Inflammatory macrophage treated with lipopolysaccharide for 1 hour (primary cell): ENCODE measurements at regions not wholly inside any gene's neighbourhood (a gene's known extent, or its start where the extent isn't known, plus 50 kb on each side); places are given as distances from the start of the nearest gene placed in this dataset.

ENCODE experiments used
- DNase-seq, 2 donors: peaks; one replicate each; pipeline ENCODE4 v3.0.0-alpha.2; 2020 to 2022

- no peak for DNase-seq
Observed at GRCh38 chr21:32216293-32216692, 62.6 kb downstream of the MIS18A start.

- DNase-seq: no peak
Observed at GRCh38 chr21:32215306-32215685, 63.6 kb downstream of the MIS18A start.

GRCh38 chr21:32214654-32215305 lies 64.1 kb downstream of the MIS18A start:
- no peak for DNase-seq

GRCh38 chr21:32212116-32212515 lies 66.7 kb downstream of the MIS18A start:
- DNase-seq: no peak

GRCh38 chr21:32211306-32211705 lies 67.5 kb downstream of the MIS18A start:
- DNase-seq: no peak

DNA sequence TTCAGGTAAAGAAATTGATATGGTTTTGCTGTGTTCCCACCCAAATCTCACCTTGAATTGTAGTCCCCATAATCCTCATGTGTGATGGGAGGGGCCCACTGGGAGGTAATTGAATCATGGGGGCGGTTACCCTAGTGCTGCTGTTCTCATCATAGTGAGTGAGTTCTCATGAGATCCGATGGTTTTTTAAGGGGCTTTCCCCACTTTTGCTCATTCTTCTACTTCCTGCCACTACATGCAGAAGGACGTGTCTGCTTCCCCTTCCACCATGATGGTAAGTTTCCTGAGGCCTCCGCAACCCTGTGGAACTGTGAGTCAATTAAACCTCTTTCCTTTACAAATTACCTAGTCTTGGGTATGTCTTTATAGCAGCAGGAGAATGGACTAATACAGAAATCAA lies 69.3 kb downstream of the MIS18A start:
- DNase-seq: peak in 1 of 2 donors; percentile 5

GRCh38 chr21:32207406-32207716 lies 71.5 kb downstream of the MIS18A start:
- no peak for DNase-seq

- no peak for DNase-seq
Observed at GRCh38 chr21:32206631-32207405, 72.0 kb downstream of the MIS18A start.

GRCh38 chr21:32203877-32204480 lies 74.9 kb downstream of the MIS18A start:
- no peak for DNase-seq

DNA sequence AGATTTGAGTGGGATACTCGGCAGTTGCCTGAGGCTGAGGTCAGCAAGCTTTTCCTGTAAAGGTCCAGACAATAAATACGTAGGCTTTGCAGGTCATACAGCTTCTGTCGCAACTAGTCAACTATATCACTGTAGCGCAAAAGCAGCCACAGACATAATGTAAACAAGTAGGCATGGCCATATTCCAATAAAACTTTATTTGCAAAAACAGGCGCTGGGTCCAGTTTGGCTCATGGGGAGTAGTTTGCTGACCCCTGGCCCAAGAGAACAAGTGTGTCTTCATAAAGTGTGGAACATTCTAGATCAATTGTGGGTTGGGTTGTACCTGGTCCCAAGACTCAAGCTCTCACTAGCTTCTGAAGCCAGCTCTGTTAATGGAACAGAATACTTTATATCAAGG lies 78.8 kb downstream of the MIS18A start:
- no peak for DNase-seq

GRCh38 chr21:32198384-32198783 lies 80.5 kb downstream of the MIS18A start:
- no peak for DNase-seq

DNA sequence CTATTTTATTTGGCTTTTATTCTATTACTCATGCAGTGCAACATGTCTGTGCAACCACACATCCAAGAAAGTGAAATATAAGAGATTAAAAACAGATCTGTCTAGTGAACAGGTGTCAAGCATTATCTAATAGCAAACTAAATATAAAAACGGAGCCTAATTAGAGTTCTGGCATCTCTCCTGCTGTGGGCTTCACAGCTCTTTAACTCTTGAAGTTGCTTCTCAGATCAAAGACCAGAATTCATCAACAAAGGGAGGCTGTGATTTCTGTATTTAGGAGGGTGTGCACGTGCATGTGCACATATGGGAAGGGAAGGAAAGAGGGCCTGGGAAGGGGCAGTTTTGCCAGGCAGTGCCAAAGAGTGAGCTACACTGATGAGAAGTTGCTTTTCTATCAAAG lies 81.0 kb downstream of the MIS18A start:
- DNase-seq: no peak

DNA sequence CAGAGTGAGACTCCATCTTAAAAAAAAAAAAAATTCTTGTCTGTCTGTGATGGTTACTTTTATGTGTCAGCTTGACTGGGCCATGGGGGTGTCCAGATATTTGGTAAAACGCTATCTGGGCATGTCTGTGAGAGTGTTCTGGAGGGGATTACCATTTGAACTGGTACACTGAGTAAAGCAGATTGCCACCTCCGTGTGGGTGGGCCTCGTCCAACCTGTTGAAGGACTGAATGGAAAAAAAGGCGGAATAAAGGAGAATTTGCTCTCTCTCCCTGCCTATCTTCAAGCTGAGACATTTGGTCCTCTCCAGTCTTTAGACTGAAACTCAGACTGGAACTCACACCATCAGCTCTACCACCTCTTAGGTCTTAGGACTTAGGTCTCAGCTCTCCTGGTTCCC lies 82.8 kb downstream of the MIS18A start:
- DNase-seq: no peak

GRCh38 chr21:32193098-32193465 lies 85.8 kb downstream of the MIS18A start:
- no peak for DNase-seq

DNA sequence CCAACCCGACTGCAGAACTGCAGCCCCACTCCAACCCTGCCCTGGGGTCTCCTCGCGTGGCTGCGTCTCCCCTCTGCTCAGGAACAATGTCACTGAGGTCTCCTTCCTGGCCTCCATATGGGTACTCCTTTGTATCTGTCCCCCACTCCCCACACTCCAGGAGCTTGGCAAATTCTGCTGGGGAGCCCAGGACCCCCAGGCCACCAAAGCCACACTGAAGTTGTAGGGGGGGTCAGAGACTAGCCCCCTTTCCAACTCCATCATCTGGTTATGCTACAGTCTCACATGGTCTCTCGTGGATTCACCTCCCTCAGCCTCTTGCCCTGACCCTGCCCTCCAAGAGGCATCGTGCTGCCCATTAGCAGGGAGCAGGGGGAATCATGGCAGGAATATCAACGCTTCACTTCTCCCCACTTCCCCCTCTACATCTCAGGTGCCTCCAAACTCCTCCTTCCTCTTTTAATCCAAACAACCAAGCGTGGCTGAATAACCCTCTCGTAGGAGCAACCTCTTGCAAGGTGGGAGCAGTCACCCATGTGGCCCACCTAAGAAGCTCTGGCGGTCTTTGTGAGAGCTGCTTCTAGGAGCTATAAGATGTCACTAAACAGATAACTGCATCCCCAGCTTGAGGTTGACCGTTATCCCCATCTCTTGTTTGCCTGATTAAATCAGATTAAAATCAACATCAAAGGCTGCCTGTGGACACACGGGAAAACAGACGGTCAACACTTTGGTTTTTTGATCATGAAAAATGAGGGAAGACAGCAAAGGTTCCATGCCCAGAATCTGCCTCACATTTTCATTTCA lies 86.4 kb downstream of the MIS18A start:
- DNase-seq: no peak

- DNase-seq: no peak
Observed at GRCh38 chr21:32190493-32191144, 88.2 kb downstream of the MIS18A start.

DNA sequence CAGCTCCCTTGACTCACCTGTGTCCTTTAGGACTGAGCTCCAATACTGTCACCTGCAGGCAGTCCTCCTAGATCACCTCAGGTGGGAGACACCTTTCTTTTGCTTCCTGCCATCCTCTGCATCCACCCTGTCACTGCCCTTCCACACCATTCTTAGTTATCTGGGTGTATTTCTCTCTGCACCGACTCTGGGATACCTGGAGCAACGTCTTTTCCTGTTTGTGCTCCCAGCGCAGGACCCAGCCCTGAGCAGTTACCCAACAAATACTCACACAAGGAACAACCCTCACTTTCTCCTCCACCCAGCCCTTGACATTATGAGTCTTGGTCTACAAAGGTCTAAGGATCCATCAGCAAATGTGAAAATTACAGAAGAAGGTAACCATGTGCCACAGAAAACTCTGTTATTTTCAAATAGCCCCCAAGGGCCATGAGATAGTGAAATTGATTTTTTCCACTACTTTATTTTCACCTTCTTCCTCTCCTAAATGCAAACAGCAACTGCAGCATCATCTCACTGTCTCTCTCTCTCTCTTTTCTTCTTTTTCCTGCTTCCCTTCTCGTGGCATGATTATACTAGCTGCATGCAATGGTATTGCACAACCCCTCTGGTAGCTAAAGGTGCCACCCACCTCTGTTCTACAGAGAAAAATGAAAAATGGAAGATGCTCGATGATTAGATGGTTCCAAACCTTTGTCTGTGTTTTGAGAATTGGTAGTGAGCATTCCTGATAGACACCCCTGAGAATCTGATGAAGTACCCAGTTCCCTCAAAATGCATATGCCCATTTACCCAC lies 89.0 kb downstream of the MIS18A start:
- DNase-seq: no peak

GRCh38 chr21:32186804-32187203 lies 92.0 kb downstream of the MIS18A start:
- DNase-seq: no peak

DNA sequence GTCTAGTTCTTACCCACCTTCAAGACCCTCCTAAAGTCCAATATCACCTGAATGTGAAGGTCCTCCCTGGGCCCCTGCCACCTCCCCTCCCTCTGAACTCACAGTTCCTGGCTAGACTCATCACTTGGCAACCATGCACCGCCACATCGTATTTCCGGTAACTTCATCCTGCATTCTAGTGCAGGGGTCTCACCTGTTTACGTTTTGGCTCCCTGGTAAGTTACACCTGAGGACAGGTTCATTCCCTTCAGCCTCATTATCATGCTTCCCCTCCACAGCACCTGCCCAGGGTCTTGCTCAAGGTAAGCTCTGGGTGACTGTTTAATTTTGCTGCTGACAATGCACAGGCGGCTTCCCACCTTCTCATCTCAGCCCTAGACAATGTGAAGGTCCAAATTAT lies 93.1 kb downstream of the MIS18A start:
- no peak for DNase-seq

DNA sequence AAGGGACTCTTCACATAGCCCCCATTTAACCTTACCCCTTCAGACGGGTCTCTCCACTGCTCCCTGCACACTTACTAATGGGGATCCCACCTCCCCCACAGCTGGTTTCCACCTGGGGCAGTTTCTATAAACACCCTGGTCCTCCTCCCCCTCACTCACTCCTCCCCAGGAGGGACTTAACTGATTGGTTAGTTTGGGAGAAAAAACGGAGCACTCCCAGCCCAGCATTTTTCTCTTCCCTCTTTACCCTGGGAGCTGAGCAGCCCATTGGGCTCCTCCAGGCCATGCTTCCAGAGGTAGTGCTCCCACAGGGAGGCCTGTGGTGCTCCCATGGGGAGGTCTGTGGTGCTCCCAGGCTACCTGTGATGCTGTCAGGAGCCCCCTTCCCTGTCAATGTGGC lies 93.7 kb downstream of the MIS18A start:
- DNase-seq: no peak

- DNase-seq: no peak
Observed at GRCh38 chr21:32184485-32184884, 94.4 kb downstream of the MIS18A start.

- DNase-seq: no peak
Observed at GRCh38 chr21:32184065-32184464, 94.8 kb downstream of the MIS18A start.
